ENCODE measurements at regions not wholly inside any gene's neighbourhood (a gene's known extent, or its start where the extent isn't known, plus 50 kb on each side); places are given as distances from the start of the nearest gene placed in this dataset.
"Not testable (repeated sequence)": the region's sequence is repeated elsewhere in the genome, so short reads cannot be mapped to it uniquely, and the experiment has no call there.

DNA sequence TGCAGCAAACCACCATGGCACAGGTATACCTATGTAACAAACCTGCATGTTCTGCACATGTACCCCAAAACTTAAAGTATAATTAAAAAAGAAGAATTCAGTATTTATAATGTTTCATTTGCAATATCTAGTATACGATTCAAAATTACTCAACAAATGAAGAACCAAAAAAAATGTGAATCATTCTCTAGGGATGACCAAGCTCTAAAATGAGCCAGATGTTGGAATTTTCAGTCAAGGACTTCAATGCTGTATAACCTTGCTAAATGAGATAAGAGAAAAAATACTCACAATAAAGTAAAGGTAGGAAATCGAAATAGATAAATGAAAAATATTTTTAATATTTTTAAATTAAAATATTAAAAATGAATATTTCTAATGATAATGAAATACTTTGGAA lies 108.7 kb upstream of the ADRA1B start:
- no peak for DNase-seq
- intact Hi-C loops (cut with DNase I), result no loop called here
- Histone ChIP-seq H3K36me3 (no peaks in the 10 kb centered on the region), H3K27me3 (peaks cover 0 to 4% of the 10 kb centered on the region in 2 donors), H3K9me3 (peaks cover 0 to under 1% of the 10 kb centered on the region in 2 donors), H3K27ac (no peak overlapping the region), H3K4me1 (peaks cover 0 to 11% of the 10 kb centered on the region in 2 donors), H3K4me3 (no peak overlapping the region)
- no peak for ATAC-seq
- TF ChIP-seq, protein P1, sequence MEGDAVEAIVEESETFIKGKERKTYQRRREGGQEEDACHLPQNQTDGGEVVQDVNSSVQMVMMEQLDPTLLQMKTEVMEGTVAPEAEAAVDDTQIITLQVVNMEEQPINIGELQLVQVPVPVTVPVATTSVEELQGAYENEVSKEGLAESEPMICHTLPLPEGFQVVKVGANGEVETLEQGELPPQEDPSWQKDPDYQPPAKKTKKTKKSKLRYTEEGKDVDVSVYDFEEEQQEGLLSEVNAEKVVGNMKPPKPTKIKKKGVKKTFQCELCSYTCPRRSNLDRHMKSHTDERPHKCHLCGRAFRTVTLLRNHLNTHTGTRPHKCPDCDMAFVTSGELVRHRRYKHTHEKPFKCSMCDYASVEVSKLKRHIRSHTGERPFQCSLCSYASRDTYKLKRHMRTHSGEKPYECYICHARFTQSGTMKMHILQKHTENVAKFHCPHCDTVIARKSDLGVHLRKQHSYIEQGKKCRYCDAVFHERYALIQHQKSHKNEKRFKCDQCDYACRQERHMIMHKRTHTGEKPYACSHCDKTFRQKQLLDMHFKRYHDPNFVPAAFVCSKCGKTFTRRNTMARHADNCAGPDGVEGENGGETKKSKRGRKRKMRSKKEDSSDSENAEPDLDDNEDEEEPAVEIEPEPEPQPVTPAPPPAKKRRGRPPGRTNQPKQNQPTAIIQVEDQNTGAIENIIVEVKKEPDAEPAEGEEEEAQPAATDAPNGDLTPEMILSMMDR (IDR thresholded peaks at IDR 0.05), result no peak

DNA sequence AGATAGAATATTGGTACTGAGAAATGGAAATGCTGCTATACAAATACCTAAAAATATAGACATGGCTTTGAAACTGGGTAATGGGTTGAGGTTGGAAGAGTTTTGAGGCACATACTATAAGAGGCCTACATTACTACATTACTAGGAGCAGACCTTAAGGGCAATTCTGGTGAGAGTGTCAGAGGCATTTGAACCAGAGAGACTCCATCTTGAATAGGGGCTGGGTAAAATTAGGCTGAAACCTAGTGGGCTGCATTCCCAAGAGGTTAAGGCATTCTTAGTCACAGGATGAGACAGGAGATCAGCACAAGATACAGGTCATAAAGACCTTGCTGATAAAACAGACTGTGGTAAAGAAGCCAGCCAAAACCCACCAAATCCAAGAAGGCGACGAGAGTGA lies 104.6 kb upstream of the ADRA1B start:
- TF ChIP-seq, protein P1 (IDR thresholded peaks at IDR 0.05), result no peak
- no peaks in the 10 kb centered on the region for H3K36me3 ChIP-seq
- no peak for ATAC-seq
- peaks cover 0 to 2% of the 10 kb centered on the region in 2 donors for H3K9me3 ChIP-seq
- H3K4me3 ChIP-seq, result no peak overlapping the region
- no peaks in the 10 kb centered on the region for H3K4me1 ChIP-seq
- no peaks in the 10 kb centered on the region for H3K27me3 ChIP-seq
- DNase-seq, result no peak
- H3K27ac ChIP-seq, result no peak overlapping the region
- intact Hi-C loops (cut with DNase I), result no loop called here

DNA sequence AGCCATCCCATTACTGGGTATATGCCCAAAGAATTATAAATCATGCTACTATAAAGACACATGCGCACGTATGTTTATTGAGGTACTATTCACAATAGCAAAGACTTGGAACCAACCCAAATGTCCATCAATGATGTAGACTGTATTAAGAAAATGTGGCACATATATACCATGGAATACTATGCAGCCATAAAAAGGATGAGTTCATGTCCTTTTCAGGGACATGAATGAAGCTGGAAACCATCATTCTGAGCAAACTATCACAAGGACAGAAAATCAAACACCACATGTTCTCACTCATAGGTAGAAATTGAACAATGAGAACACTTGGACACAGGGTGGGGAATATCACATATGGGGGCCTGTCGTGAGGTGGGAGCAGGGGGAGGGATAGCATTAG lies 103.5 kb upstream of the ADRA1B start:
- intact Hi-C loops (cut with DNase I); H3K27me3 ChIP-seq; DNase-seq; ATAC-seq; H3K9me3 ChIP-seq; H3K4me1 ChIP-seq; H3K27ac ChIP-seq; H3K36me3 ChIP-seq; H3K4me3 ChIP-seq: not testable (repeated sequence)

DNA sequence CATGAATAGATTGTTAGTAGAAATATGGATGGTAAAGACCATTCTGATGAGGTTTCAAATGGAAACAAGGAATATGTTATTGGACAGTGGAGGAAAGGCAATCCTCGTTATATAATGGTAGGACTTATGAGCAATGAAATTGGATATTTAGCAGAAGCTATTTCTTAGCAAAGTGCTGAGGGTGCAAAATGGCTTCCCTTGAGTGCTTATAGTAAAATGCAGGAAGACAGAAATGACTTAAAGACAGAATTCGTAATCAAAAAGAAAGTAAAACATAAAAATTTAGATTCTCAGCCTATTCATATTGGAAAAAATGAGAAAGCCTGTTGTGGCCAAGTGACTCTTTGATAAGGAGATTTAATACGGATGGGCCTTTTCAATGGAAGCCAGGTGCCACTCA lies 102.1 kb upstream of the ADRA1B start:
- Histone ChIP-seq H3K4me3 (no peak overlapping the region), H3K27ac (no peak overlapping the region), H3K27me3 (no peaks in the 10 kb centered on the region), H3K36me3 (no peaks in the 10 kb centered on the region), H3K4me1 (no peaks in the 10 kb centered on the region), H3K9me3 (peaks cover 0 to 2% of the 10 kb centered on the region in 2 donors)
- TF ChIP-seq, protein P1 (IDR thresholded peaks at IDR 0.05), result no peak
- intact Hi-C loops (cut with DNase I), result no loop called here
- ATAC-seq, result no peak
- no peak for DNase-seq

DNA sequence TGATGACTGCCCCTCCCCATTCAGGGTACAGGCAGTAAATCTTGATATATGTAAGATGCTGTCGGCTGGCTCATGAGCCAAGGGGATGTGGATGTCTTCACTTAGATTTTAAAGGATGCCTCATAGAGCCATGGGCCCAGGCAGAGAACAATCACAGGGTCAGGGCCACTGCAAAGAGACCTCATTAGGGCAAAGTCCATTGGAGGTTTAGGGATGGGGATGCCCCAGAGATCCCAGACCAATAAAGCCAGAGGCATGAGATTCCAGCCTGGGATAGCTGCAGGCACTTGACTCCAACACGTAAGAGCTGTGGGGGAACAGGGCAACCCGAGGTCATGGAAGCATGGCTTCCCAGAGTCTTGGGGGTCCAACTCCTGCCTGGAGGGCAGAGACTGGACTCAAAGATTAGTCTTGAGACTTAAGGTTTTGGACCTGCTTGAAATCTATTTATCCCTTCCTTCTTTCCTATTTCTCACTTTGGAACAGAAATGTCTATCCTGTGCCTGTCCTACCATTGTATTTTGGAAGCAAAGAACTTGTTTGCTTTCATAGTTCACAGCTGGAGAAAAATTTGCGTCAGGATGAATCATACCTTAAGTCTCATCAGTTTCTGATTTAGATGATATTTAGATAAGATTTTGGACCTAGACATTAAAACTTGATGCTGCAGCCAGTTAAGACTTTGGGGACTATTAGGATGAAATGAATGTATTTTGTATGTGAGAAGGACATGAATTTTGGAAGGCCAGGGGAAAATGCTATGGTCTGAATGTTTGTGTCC lies 101.3 kb upstream of the ADRA1B start:
- no peak overlapping the region for H3K27ac ChIP-seq
- intact Hi-C loops (cut with DNase I), result no loop called here

More for the DNA sequence above, 101.3 kb upstream of the ADRA1B start:
- Histone ChIP-seq H3K4me1 (peaks cover 0 to under 1% of the 10 kb centered on the region in 2 donors), H3K9me3 (peaks cover 0 to 2% of the 10 kb centered on the region in 2 donors), H3K4me3 (no peak overlapping the region), H3K36me3 (no peaks in the 10 kb centered on the region), H3K27me3 (no peaks in the 10 kb centered on the region)
- DNase-seq (no peak), ATAC-seq (no peak)
- TF ChIP-seq, protein P1 (IDR thresholded peaks at IDR 0.05), result no peak
